DND-41 (cell line): ENCODE measurements at regions not wholly inside any gene's neighbourhood (a gene's known extent, or its start where the extent isn't known, plus 50 kb on each side); places are given as distances from the start of the nearest gene placed in this dataset.

Experiments
- ATAC-seq: fragments of 200-7000 bp; cut with Tn5 transposase; 3 replicates; pipeline ENCODE4 v1.9.1; 2021; ENCODE audit warnings: low read depth; ENCODE audit not compliant: insufficient read depth
- DNase-seq: peaks from one replicate; pipeline ENCODE4 v3.0.0-alpha.2; 2020
- H2AFZ ChIP-seq: 2 replicates; pipeline ENCODE4 v1.6.0; 2012; ENCODE audit warnings: low read depth, low read length
- H3K27ac ChIP-seq: 2 replicates; pipeline ENCODE4 v1.5.1; 2012; ENCODE audit warnings: low read length, inconsistent platforms
- H3K27me3 ChIP-seq: fragments of 200-600 bp; sonication (generic); 2 replicates; pipeline ENCODE4 v1.6.0; 2012; ENCODE audit warnings: low read length, mild to moderate bottlenecking, inconsistent platforms; ENCODE audit not compliant: insufficient read depth, poor library complexity
- H3K36me3 ChIP-seq: 2 replicates; pipeline ENCODE4 v1.5.1; 2012; ENCODE audit warnings: low read length, inconsistent platforms; ENCODE audit not compliant: insufficient read depth
- H3K4me1 ChIP-seq: 2 replicates; pipeline ENCODE4 v1.5.1; 2012; ENCODE audit warnings: mild to moderate bottlenecking, low read length; ENCODE audit not compliant: insufficient read depth
- H3K4me2 ChIP-seq: 2 replicates; pipeline ENCODE4 v1.6.0; 2012; ENCODE audit warnings: mild to moderate bottlenecking, moderate library complexity, low read length, inconsistent platforms; ENCODE audit not compliant: insufficient read depth
- H3K4me3 ChIP-seq, 2 experiments: fragments of 200-600 bp in 1 of 2; shearing (Covaris generic) in 1 of 2; 2 replicates each; pipeline ENCODE4 v1.5.1; 2012 to 2016; ENCODE audit warnings: inconsistent platforms in 2 of 2, low read length in 2 of 2, mild to moderate bottlenecking in 2 of 2, low read depth in 1 of 2, moderate library complexity in 1 of 2
- H3K79me2 ChIP-seq: 2 replicates; pipeline ENCODE4 v1.6.0; 2012; ENCODE audit warnings: low read length, inconsistent platforms; ENCODE audit not compliant: insufficient read depth
- H3K9ac ChIP-seq: 2 replicates; pipeline ENCODE4 v1.6.0; 2012; ENCODE audit warnings: low read depth, mild to moderate bottlenecking, inconsistent platforms, low read length, moderate library complexity
- H3K9me3 ChIP-seq: 2 replicates; pipeline ENCODE4 v1.5.1; 2012; ENCODE audit warnings: low read length, moderate library complexity, mild to moderate bottlenecking, inconsistent platforms; ENCODE audit not compliant: insufficient read depth, severe bottlenecking
- H4K20me1 ChIP-seq: 2 replicates; pipeline ENCODE4 v1.6.0; 2012; ENCODE audit warnings: low read length; ENCODE audit not compliant: insufficient read depth
- EZH2 ChIP-seq: IDR thresholded peaks from 3 replicates; pipeline ENCODE4 v1.6.1; 2012; ENCODE audit warnings: borderline replicate concordance, low read depth, mild to moderate bottlenecking, moderate library complexity, low read length, inconsistent platforms; ENCODE audit not compliant: severe bottlenecking
- TF ChIP-seq, protein P1 (sequence below): IDR thresholded peaks from 2 replicates; pipeline ENCODE4 v1.5.1; 2012; ENCODE audit warnings: borderline replicate concordance, low read length, moderate library complexity, mild to moderate bottlenecking; ENCODE audit not compliant: poor library complexity, severe bottlenecking; ENCODE audit errors: extremely low read depth

DNA sequence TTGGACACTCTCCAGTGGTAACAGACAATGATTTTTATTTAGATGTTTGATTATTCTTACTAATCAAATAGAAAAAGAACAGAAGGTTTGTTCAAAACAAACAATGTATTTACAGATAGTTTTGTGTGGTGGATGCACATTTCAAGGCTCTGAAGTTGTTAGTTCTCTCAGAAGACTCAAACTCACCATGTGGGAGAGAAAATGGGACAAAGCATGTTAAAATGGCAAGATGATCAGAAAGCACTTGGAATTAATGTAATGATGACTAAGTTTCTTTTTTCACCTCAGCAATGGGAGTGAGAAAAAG, 450.5 kb upstream of the KCNMB2 start:
- Histone ChIP-seq H3K4me2 (peak overlapping the region; percentile 57; the same call in 1 of the 2 replicates), H2AFZ (peak overlapping the region; percentile 67), H3K4me3 (no peak overlapping the region)

DNA sequence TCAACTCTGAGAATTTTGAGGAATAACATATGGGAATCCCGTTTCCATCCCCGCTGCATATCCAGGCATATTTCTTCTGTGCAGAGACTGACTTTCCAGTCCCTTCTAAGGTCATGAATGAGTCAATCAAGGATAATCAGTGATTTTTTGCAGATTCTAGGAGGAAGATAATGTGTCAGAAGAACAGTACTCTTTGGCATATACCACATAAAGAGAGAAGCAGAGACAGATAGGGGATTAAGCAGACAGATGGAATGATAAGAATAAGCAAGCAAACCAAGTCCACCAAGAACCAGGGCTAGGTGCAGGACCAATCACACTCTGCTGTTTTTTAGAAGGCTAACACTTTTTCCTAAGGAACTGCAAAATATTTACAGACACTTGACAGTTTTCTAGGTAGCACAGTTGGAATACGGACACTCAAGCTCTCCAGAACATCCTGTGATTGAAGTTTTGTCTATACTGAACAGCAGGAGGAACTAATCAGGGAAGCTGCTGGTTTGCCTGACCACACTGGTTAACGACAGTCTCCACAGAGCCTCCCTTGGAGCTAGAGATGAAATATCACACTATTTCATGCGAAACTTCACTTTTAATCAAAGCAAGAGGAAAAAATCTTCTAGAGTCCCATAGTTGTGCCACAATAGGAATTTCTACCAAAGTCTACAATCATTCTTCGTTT, 450.0 kb upstream of the KCNMB2 start:
- H2AFZ ChIP-seq: no peak overlapping the region
- no peaks in the 10 kb centered on the region for H4K20me1 ChIP-seq
- no peak overlapping the region for H3K4me3 ChIP-seq
- no peak overlapping the region for H3K9ac ChIP-seq
- DNase-seq (no peak), ATAC-seq (peak; percentile 62)
- H3K36me3 ChIP-seq: no peaks in the 10 kb centered on the region
- no peaks in the 10 kb centered on the region for H3K79me2 ChIP-seq
- peak overlapping the region; percentile 74 for H3K27ac ChIP-seq
- no peaks in the 10 kb centered on the region for H3K9me3 ChIP-seq
- H3K4me1 ChIP-seq: peaks cover 35% of the 10 kb centered on the region
- no peak overlapping the region for H3K4me2 ChIP-seq
- H3K27me3 ChIP-seq: no peaks in the 10 kb centered on the region
- TF ChIP-seq EZH2: no peak
- TF ChIP-seq, protein P1, sequence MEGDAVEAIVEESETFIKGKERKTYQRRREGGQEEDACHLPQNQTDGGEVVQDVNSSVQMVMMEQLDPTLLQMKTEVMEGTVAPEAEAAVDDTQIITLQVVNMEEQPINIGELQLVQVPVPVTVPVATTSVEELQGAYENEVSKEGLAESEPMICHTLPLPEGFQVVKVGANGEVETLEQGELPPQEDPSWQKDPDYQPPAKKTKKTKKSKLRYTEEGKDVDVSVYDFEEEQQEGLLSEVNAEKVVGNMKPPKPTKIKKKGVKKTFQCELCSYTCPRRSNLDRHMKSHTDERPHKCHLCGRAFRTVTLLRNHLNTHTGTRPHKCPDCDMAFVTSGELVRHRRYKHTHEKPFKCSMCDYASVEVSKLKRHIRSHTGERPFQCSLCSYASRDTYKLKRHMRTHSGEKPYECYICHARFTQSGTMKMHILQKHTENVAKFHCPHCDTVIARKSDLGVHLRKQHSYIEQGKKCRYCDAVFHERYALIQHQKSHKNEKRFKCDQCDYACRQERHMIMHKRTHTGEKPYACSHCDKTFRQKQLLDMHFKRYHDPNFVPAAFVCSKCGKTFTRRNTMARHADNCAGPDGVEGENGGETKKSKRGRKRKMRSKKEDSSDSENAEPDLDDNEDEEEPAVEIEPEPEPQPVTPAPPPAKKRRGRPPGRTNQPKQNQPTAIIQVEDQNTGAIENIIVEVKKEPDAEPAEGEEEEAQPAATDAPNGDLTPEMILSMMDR: no peak

More for the DNA sequence above, 450.5 kb upstream of the KCNMB2 start:
- Histone ChIP-seq H3K9me3 (no peaks in the 10 kb centered on the region), H3K9ac (peak overlapping the region; percentile 34; the same call in 1 of the 2 replicates), H3K4me1 (peaks cover 35% of the 10 kb centered on the region), H4K20me1 (no peaks in the 10 kb centered on the region), H3K27ac (peak overlapping the region; percentile 74), H3K79me2 (no peaks in the 10 kb centered on the region), H3K36me3 (no peaks in the 10 kb centered on the region), H3K27me3 (no peaks in the 10 kb centered on the region)
- TF ChIP-seq, protein P1: no peak
- TF ChIP-seq EZH2: no peak
- ATAC-seq (no peak), DNase-seq (no peak)

GRCh38 chr3:178087376-178087775, 448.9 kb upstream of the KCNMB2 start:
- Histone ChIP-seq H3K27ac (no peak overlapping the region), H3K36me3 (no peaks in the 10 kb centered on the region)

More at GRCh38 chr3:178087376-178087775, 448.9 kb upstream of the KCNMB2 start:
- Histone ChIP-seq H3K9me3 (no peaks in the 10 kb centered on the region), H3K4me1 (peaks cover 35% of the 10 kb centered on the region), H2AFZ (no peak overlapping the region), H3K4me2 (no peak overlapping the region), H3K27me3 (no peaks in the 10 kb centered on the region), H3K4me3 (no peak overlapping the region), H3K79me2 (no peaks in the 10 kb centered on the region), H3K9ac (no peak overlapping the region), H4K20me1 (no peaks in the 10 kb centered on the region)
- DNase-seq (no peak), ATAC-seq (no peak)
- TF ChIP-seq, protein P1: no peak
- TF ChIP-seq EZH2: no peak
